T1000 (cell line): ENCODE measurements at regions not wholly inside any gene's neighbourhood (a gene's known extent, or its start where the extent isn't known, plus 50 kb on each side); places are given as distances from the start of the nearest gene placed in this dataset.

ENCODE experiments used
- DNase-seq: peaks from one replicate; lab custom pipeline; 2025; ENCODE audit warnings: mixed read lengths; lab: John Stamatoyannopoulos, UW

DNA sequence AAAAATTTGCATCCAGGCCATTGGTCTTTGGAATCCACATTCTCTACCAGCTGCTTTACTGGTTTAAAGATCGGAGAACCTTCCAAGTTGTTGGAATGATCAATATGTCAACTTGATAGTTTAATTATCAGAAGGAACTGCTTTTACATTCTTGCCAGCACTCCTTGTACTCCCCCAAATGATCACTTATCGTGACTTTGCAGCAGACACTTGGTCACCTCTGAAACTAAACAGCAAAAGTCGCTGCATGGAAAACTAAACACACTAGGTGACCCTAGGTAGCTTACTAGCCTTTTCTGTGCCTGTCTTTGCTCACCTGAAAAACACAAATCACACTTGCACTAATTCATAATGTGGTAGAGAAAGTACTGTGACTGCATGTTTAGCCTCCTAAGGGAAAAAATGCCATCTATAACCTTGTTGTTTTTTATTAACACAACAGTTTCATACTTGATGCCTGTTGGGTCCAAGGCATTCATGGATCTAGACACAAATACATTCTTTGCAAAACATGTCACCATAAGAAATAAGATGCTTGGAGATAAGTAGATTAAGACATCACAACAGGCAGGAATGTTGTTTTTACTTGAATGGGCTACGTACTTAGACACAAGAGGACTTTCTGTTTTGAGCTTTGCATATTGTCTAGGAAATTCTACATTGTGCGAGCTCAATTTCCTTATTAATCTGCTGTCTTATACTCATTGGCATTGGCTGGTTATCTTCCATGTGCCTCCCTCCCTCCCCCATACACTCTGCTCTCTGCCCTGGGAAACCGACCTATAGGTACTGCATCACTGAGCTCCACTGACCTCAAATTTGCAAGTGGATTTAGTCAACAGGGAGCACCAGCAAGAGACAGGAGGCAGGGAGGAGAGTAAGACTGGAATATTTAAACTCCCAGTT, 219.1 kb upstream of the STK17B start:
- DNase-seq, result no peak

GRCh38 chr2:196391149-196391479, 219.7 kb upstream of the STK17B start:
- no peak for DNase-seq

DNA sequence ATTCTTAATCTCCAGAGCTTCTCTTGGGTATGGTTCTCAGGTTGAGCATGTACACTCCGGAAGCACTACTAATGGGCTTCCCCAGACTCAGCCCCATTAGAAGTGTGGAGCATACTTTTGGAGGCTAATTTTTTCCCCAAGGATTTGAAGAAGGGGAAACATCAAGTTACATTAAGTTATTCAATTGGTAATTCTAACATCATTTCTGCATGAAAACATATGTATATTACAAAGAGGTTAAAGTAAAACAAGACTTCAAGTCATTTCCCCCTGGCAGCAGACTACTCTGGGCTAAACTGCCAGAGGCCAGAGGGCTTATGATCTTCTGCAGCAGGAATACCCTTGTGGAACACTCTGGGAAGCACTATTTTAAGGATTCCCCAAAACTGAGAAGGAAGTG, 227.7 kb upstream of the STK17B start:
- no peak for DNase-seq

- no peak for DNase-seq
Measured at GRCh38 chr2:196399722-196400691, 228.6 kb upstream of the STK17B start.

DNA sequence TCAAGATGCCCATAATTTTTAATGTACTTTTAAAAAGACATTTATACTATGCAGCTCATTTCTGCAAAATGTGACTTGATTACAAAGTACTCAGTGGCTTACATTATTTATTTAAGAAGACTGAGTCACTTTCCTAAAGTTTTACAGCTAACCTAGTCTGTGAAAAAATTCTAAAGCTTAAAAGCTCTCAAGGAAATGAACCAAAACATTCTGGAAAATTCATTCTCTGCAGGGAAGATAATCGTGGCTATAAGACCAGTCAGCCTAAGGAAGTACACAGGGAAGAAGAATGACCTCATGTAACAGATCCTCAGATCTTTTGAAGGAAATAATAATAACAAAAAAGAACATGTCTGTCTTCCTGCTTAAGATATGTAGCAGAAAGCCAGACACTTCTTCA, 232.1 kb upstream of the STK17B start:
- no peak for DNase-seq

DNA sequence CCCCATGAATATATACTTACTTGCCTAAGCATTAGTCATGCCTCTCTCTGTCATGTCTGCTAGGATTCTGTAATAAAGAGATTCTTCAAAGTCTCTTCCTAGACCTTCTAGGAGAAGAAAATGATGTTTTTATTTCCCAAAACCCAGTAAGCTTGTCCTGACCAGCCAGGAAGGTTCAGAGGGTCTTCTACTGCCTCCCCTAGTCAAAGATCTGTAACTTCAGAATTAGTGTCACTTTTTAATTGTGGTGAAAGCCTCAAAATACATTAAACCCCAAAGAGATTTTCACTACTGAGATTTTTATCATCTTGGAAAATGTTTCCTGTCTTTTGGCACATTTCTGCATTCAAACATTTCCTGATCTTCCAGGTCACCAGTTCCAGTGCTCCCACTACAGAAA, 232.9 kb upstream of the STK17B start:
- DNase-seq, result no peak

GRCh38 chr2:196407675-196408264, 231.7 kb upstream of the CCDC150 start:
- no peak for DNase-seq

- DNase-seq, result no peak
Measured at GRCh38 chr2:196409376-196409775, 230.1 kb upstream of the CCDC150 start.

DNA sequence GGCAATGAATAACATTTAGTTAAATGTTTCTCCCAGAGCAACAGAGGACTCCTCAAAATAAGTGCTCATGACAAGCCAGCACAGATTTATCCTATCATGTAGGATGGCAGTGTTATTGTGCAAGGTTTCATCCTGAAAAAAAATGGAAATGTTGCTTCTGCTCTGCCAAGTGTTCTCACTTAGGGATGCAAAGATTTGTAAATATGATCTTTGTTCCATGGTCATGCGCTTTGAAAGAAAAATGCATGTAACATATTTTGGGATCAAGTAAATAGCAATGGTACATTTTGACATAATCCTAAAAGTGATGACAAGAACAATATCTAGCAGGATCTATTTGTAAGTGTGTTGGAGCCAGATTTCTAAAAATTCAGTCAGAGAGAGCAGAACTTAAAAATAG, 229.5 kb upstream of the CCDC150 start:
- DNase-seq, result no peak

DNA sequence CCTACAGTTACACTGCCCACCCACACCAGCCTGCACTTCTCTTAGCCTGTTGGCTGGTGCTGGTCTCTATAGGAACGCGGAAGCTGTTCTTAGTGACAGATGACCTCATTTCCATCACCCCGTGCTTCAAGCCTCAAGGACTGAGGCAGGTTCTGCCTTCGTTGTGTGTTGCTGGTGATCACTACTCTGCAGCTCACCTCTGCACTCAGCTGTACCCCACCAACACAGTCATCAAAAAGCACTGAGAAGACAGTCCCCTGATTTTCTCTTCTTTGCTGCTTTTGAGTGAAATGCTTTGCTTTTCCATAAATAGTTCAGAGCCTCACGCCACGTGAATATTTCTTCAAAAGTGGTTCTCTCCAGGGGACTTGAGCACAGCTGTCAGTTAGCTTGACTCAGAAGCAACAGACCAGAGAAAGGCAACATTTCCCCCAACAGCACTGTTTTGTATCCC, 225.7 kb upstream of the CCDC150 start:
- no peak for DNase-seq

- DNase-seq, result no peak
Measured at GRCh38 chr2:196415384-196415783, 224.1 kb upstream of the CCDC150 start.

- DNase-seq, result no peak
Measured at GRCh38 chr2:196420143-196420542, 219.4 kb upstream of the CCDC150 start.

- DNase-seq, result no peak
Measured at GRCh38 chr2:196421880-196422279, 217.6 kb upstream of the CCDC150 start.

- DNase-seq, result no peak
Measured at GRCh38 chr2:196422361-196422760, 217.2 kb upstream of the CCDC150 start.

GRCh38 chr2:196426122-196426521, 213.4 kb upstream of the CCDC150 start:
- no peak for DNase-seq

DNA sequence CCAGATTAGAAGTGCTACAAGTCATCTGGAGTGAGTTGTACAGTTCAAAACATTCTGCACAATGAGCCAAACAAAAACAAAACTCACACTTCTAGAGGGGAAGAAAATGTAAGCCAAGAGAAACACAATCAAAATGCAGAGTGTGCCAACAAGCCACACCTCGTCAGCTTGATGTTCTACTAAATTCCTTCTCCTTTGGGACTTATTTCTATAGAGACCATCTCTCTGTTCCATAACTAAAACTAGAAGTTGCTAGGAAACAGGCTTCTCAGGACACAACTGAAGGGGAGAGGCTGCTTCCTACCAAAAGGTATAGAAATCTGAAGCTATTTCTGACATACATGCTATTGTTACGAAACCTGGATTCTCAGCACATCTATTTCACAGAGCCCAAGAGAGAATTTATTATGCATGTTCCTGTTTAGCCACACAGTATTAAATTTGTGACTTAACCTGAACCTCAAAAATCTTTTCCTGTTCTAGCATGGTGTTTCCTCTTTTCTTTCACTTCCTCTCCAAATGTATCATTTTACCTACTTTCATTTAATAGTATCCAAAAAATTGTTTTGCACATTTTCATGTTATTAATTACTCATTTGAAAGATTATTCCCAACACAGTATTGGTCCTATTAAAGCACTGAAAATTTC, 211.4 kb upstream of the CCDC150 start:
- DNase-seq, result no peak

DNA sequence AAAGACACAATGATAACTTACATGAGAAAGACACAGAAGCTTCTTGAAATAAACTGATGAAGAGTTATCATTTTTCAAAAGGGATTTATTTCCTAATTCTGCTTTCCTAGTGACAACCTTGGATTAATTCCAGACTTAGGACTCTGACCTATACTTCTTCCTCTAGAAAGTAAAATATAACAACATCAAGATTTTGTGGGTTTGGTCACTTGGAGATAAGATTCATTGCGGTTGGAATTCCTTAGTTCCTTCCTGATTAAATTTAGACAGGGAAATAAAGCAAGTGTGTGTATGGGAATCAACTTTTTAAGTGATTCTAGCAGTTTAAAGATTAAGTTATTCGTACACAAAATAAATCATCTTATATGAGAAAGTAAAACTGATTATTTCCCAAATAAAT, 208.4 kb upstream of the CCDC150 start:
- no peak for DNase-seq

GRCh38 chr2:196431957-196432356, 207.6 kb upstream of the CCDC150 start:
- no peak for DNase-seq

DNA sequence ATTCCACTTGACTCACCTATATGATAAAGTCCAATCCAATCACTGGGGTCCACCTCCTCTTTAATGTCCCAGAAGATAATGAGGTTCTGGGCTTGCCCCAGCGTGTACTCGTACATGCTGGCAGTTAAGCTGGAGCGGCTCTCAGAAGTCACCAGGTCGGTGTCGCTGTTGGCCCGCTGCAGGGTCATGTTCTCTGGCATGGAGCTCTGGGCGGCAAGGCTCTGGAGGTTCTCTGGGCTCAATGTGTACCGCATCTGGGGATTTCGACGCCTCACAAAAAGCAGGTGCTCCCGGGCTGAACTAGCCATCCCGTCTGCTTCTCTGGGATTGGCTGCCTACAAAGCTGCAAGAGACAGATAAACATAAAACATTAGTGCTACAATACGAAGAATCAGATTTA, 206.4 kb upstream of the CCDC150 start:
- no peak for DNase-seq

- DNase-seq, result no peak
Measured at GRCh38 chr2:196434217-196434616, 205.3 kb upstream of the CCDC150 start.

GRCh38 chr2:196435189-196435588, 204.3 kb upstream of the CCDC150 start:
- no peak for DNase-seq

- no peak for DNase-seq
Measured at GRCh38 chr2:196437626-196438025, 201.9 kb upstream of the CCDC150 start.
